Neuronal stem cell (in vitro differentiated cells): ENCODE measurements at regions not wholly inside any gene's neighbourhood (a gene's known extent, or its start where the extent isn't known, plus 50 kb on each side); places are given as distances from the start of the nearest gene placed in this dataset.
A peak's percentile ranks its signal among the peaks of the same experiment; 100 is the strongest.

Source experiments
- DNase-seq: peaks from one replicate; pipeline ENCODE4 v3.0.0-alpha.2; 2013; ENCODE audit warnings: low spot score
- H2AFZ ChIP-seq: one replicate; pipeline ENCODE4 v1.6.1; 2013; ENCODE audit warnings: mild to moderate bottlenecking, low read length, inconsistent platforms
- H2AK5ac ChIP-seq: 2 replicates; pipeline ENCODE4 v1.6.1; 2013; ENCODE audit warnings: low read depth, mild to moderate bottlenecking, inconsistent platforms, low read length, moderate library complexity, mixed read lengths
- H2BK120ac ChIP-seq: 2 replicates; pipeline ENCODE4 v1.6.1; 2013; ENCODE audit warnings: low read depth, mild to moderate bottlenecking, inconsistent platforms, low read length, moderate library complexity, mixed read lengths
- H2BK12ac ChIP-seq: one replicate; pipeline ENCODE4 v1.6.1; 2013; ENCODE audit warnings: low read length, inconsistent platforms
- H2BK15ac ChIP-seq: 2 replicates; pipeline ENCODE4 v1.6.1; 2013; ENCODE audit warnings: mild to moderate bottlenecking, low read length, inconsistent platforms, mixed read lengths
- H2BK5ac ChIP-seq: one replicate; pipeline ENCODE4 v1.6.1; 2013; ENCODE audit warnings: inconsistent platforms, mild to moderate bottlenecking, low read length, moderate library complexity
- H3K14ac ChIP-seq: one replicate; pipeline ENCODE4 v1.6.1; 2013; ENCODE audit warnings: low read length, inconsistent platforms
- H3K18ac ChIP-seq: 2 replicates; pipeline ENCODE4 v1.6.1; 2013; ENCODE audit warnings: low read length, inconsistent platforms
- H3K23ac ChIP-seq: 2 replicates; pipeline ENCODE4 v1.6.1; 2013; ENCODE audit warnings: low read depth, mild to moderate bottlenecking, mixed read lengths, low read length, inconsistent platforms; ENCODE audit not compliant: poor library complexity
- H3K27ac ChIP-seq: replicated peaks from 3 replicates; pipeline ENCODE4 v1.5.1; 2013; ENCODE audit warnings: low read length, inconsistent platforms
- H3K27me3 ChIP-seq, 3 experiments: 2 replicates each; pipeline ENCODE4 v1.6.1; 2013; ENCODE audit warnings: low read length in 3 of 3, mild to moderate bottlenecking in 2 of 3, inconsistent platforms in 1 of 3, low read depth in 1 of 3, mixed read lengths in 1 of 3, moderate library complexity in 1 of 3; ENCODE audit not compliant: control insufficient read depth in 3 of 3, insufficient read depth in 3 of 3
- H3K36me3 ChIP-seq, 2 donors: replicated peaks in 1 of 2; 2 replicates each; pipeline ENCODE4 v1.6.1; 2013; ENCODE audit warnings: low read length in 2 of 2; ENCODE audit not compliant: control insufficient read depth in 2 of 2, insufficient read depth in 2 of 2
- H3K4ac ChIP-seq: 2 replicates; pipeline ENCODE4 v1.6.1; 2013; ENCODE audit warnings: inconsistent platforms, mild to moderate bottlenecking, low read length, moderate library complexity
- H3K4me1 ChIP-seq, 2 donors: 1 replicate in 1 of 2; 2 replicates in 1 of 2; pipeline ENCODE4 v1.6.1; 2013; ENCODE audit warnings: low read length in 2 of 2, low read depth in 1 of 2; ENCODE audit not compliant: control insufficient read depth in 2 of 2, insufficient read depth in 1 of 2
- H3K4me2 ChIP-seq: one replicate; pipeline ENCODE4 v1.6.1; 2013; ENCODE audit warnings: mild to moderate bottlenecking, low read length, inconsistent platforms; ENCODE audit not compliant: insufficient read depth, poor library complexity, severe bottlenecking
- H3K4me3 ChIP-seq, 2 donors: 2 replicates each; pipeline ENCODE4 v1.5.1; 2013; ENCODE audit warnings: low read length in 2 of 2, mild to moderate bottlenecking in 2 of 2, inconsistent platforms in 1 of 2, moderate library complexity in 1 of 2
- H3K79me1 ChIP-seq: one replicate; pipeline ENCODE4 v1.6.1; 2013; ENCODE audit warnings: low read depth, mild to moderate bottlenecking, inconsistent platforms, low read length, moderate library complexity
- H3K9ac ChIP-seq: one replicate; pipeline ENCODE4 v1.6.1; 2013; ENCODE audit warnings: mild to moderate bottlenecking, low read depth, low read length, inconsistent platforms; ENCODE audit not compliant: poor library complexity
- H3K9me3 ChIP-seq, 2 donors: replicated peaks in 1 of 2; 2 replicates each; pipeline versions ENCODE3 to v1.6.1; 2013; ENCODE audit warnings: low read length in 2 of 2, mild to moderate bottlenecking in 2 of 2, inconsistent platforms in 1 of 2, low read depth in 1 of 2, mixed read lengths in 1 of 2, moderate library complexity in 1 of 2; ENCODE audit not compliant: control insufficient read depth in 2 of 2, insufficient read depth in 1 of 2
- H4K8ac ChIP-seq: one replicate; pipeline ENCODE4 v1.6.1; 2013; ENCODE audit warnings: low read depth, mild to moderate bottlenecking, inconsistent platforms, low read length, moderate library complexity
- H4K91ac ChIP-seq: one replicate; pipeline ENCODE4 v1.6.1; 2013; ENCODE audit warnings: low read length, low read depth, mild to moderate bottlenecking, inconsistent platforms; ENCODE audit not compliant: poor library complexity
- WGBS, 2 donors: extraction: QIAGEN DNeasy Blood & Tissue Kit; methylation state at CpG; one replicate each; pipeline ENCODE4 v1.1.7; 2013; ENCODE audit warnings: missing lambda C conversion rate in 2 of 2, mixed read lengths in 1 of 2; ENCODE audit not compliant: insufficient read length in 2 of 2, insufficient replicate concordance in 1 of 2; ENCODE audit errors: extremely low coverage in 2 of 2; 5-methylcytosine and 5-hydroxymethylcytosine counted together

DNA sequence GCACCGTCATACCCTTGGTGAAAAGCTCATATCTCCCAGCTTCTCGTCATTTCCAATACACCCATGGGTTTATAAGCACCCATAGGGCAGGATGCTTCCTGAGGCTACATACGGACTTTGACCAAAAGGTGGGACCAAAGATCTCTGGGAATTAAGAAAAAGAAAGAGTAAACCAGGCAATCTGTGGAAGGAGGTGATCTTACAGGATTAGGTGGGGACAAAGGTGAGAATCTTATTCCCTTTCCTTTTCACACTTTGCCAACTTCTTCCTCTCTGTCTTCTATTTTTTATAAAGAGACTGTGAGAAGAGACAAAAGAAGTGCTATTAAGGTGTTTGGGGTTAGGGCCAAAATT, 172.0 kb downstream of the DLEU7 start:
- WGBS, 2 donors = no CpG with 5 or more reads among the region's 3 CpGs
- Histone ChIP-seq H4K8ac (no peak overlapping the region), H3K27ac (no peak overlapping the region)

GRCh38 chr13:50672025-50672424, 171.5 kb downstream of the DLEU7 start:
- no peak overlapping the region for H2AK5ac ChIP-seq
- H4K91ac ChIP-seq = no peak overlapping the region
- no peak overlapping the region for H3K14ac ChIP-seq
- H3K18ac ChIP-seq = no peak overlapping the region
- no peaks in the 10 kb centered on the region for H3K9me3 ChIP-seq
- H3K27ac ChIP-seq = no peak overlapping the region
- H3K9ac ChIP-seq = no peak overlapping the region
- H3K4me1 ChIP-seq = peaks cover 2 to 3% of the 10 kb centered on the region in 2 donors
- H3K4me3 ChIP-seq = no peak overlapping the region
- H2BK12ac ChIP-seq = no peak overlapping the region
- no peak overlapping the region for H3K4me2 ChIP-seq
- no peak overlapping the region for H2BK15ac ChIP-seq
- H2AFZ ChIP-seq = no peak overlapping the region
- H3K79me1 ChIP-seq = no peaks in the 10 kb centered on the region
- H3K27me3 ChIP-seq = no peaks in the 10 kb centered on the region
- H3K36me3 ChIP-seq = no peaks in the 10 kb centered on the region
- H4K8ac ChIP-seq = no peak overlapping the region
- no peak overlapping the region for H3K4ac ChIP-seq
- no peak overlapping the region for H2BK5ac ChIP-seq
- no peak overlapping the region for H3K23ac ChIP-seq
- H2BK120ac ChIP-seq = no peak overlapping the region
- no peak for DNase-seq

More for the DNA sequence above, 172.0 kb downstream of the DLEU7 start:
- Histone ChIP-seq H2BK12ac (no peak overlapping the region), H3K14ac (no peak overlapping the region), H3K4ac (no peak overlapping the region), H3K4me3 (no peak overlapping the region), H3K27me3 (no peaks in the 10 kb centered on the region), H2BK120ac (no peak overlapping the region), H3K4me2 (no peak overlapping the region), H3K36me3 (no peaks in the 10 kb centered on the region), H2BK15ac (no peak overlapping the region), H2BK5ac (no peak overlapping the region), H3K79me1 (no peaks in the 10 kb centered on the region), H3K9me3 (no peaks in the 10 kb centered on the region), H3K18ac (no peak overlapping the region), H4K91ac (no peak overlapping the region), H2AK5ac (no peak overlapping the region), H3K4me1 (peaks cover 2 to 3% of the 10 kb centered on the region in 2 donors), H2AFZ (no peak overlapping the region), H3K9ac (no peak overlapping the region), H3K23ac (no peak overlapping the region)
- DNase-seq = no peak

DNA sequence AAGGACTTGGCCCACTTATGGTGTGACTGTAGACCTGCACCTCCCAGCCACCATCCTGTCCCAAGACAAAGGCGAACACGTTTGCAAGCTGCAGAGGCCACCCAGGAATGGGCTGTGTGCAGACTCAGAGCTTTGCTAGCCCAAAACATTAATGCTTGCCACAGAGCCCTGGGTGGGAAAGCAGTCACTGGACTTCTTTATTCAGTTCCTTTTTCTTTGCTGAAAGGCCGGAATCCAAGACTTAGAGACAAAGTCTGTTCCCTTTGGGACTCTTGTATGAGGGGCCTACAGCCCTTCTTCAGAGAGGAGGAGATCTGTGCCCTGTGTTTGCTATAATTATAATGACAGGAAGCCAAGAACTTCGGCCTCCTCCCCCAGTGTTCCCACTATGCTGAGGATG, 167.8 kb downstream of the DLEU7 start:
- Histone ChIP-seq H3K27me3 (no peaks in the 10 kb centered on the region), H3K4ac (no peak overlapping the region), H3K9me3 (no peaks in the 10 kb centered on the region), H3K4me3 (no peak overlapping the region), H3K14ac (no peak overlapping the region), H3K18ac (no peak overlapping the region), H3K27ac (no peak overlapping the region), H2BK120ac (no peak overlapping the region), H3K23ac (no peak overlapping the region), H3K36me3 (no peaks in the 10 kb centered on the region), H3K4me2 (no peak overlapping the region), H4K8ac (no peak overlapping the region), H3K79me1 (no peaks in the 10 kb centered on the region), H2AK5ac (no peak overlapping the region), H3K4me1 (peaks cover 6 to 9% of the 10 kb centered on the region in 2 donors), H2BK5ac (no peak overlapping the region), H2AFZ (peak overlapping the region; percentile 5), H3K9ac (no peak overlapping the region), H2BK15ac (no peak overlapping the region), H2BK12ac (no peak overlapping the region), H4K91ac (no peak overlapping the region)
- no peak for DNase-seq
- WGBS, 2 donors = no CpG with 5 or more reads among the region's 4 CpGs

- H3K27ac ChIP-seq = no peak overlapping the region
- no peak overlapping the region for H3K9ac ChIP-seq
- WGBS, 2 donors = no CpG with 5 or more reads among the region's 1 CpG
- H3K4ac ChIP-seq = no peak overlapping the region
- no peak overlapping the region for H3K4me3 ChIP-seq
- no peak overlapping the region for H3K23ac ChIP-seq
- H3K9me3 ChIP-seq = no peaks in the 10 kb centered on the region
- no peak overlapping the region for H3K14ac ChIP-seq
- no peak overlapping the region for H2BK15ac ChIP-seq
- no peak overlapping the region for H4K8ac ChIP-seq
- H2AFZ ChIP-seq = no peak overlapping the region
- H2BK120ac ChIP-seq = no peak overlapping the region
- H2AK5ac ChIP-seq = no peak overlapping the region
- no peak overlapping the region for H3K18ac ChIP-seq
- no peak overlapping the region for H2BK5ac ChIP-seq
- no peak overlapping the region for H2BK12ac ChIP-seq
- H3K79me1 ChIP-seq = no peaks in the 10 kb centered on the region
- no peak for DNase-seq
- no peaks in the 10 kb centered on the region for H3K27me3 ChIP-seq
- H3K36me3 ChIP-seq = no peaks in the 10 kb centered on the region
- peaks cover 6 to 9% of the 10 kb centered on the region in 2 donors for H3K4me1 ChIP-seq
- H4K91ac ChIP-seq = no peak overlapping the region
- no peak overlapping the region for H3K4me2 ChIP-seq
Measured at GRCh38 chr13:50676602-50677001, 166.9 kb downstream of the DLEU7 start.
